ENCODE measurements at regions not wholly inside any gene's neighbourhood (a gene's known extent, or its start where the extent isn't known, plus 50 kb on each side); places are given as distances from the start of the nearest gene placed in this dataset.

GRCh38 chr4:147049946-147050345 is 104.3 kb upstream of the TTC29 start:
- Histone ChIP-seq H3K4me1 (no peaks in the 10 kb centered on the region), H3K9me3 (no peaks in the 10 kb centered on the region), H3K27ac (no peak overlapping the region), H3K36me3 (no peaks in the 10 kb centered on the region), H3K27me3 (peaks cover 0 to 4% (median 0%) of the 10 kb centered on the region in 4 donors), H3K4me3 (no peak overlapping the region)
- TF ChIP-seq POLR2A (IDR thresholded peaks at IDR 0.05): no peak
- no peak for TF ChIP-seq CTCF (IDR thresholded peaks at IDR 0.05)
- DNase-seq: no peak
- intact Hi-C loops (cut with DNase I): no loop called here
- WGBS, 2 donors: 43 to 75% methylated on average over 3 to 5 of the region's 5 CpGs

GRCh38 chr4:147050356-147050765 is 104.7 kb upstream of the TTC29 start:
- Histone ChIP-seq H3K9me3 (no peaks in the 10 kb centered on the region), H3K27ac (no peak overlapping the region), H3K36me3 (no peaks in the 10 kb centered on the region), H3K4me3 (no peak overlapping the region), H3K4me1 (no peaks in the 10 kb centered on the region), H3K27me3 (peaks cover 0 to 4% (median 0%) of the 10 kb centered on the region in 4 donors)
- TF ChIP-seq CTCF (IDR thresholded peaks at IDR 0.05): no peak
- no peak for TF ChIP-seq POLR2A (IDR thresholded peaks at IDR 0.05)
- DNase-seq: no peak
- 32 to 53% methylated on average over 2 of the region's 2 CpGs for WGBS, 2 donors
- intact Hi-C loops (cut with DNase I): no loop called here

- no peak overlapping the region for H3K4me3 ChIP-seq
- TF ChIP-seq POLR2A (IDR thresholded peaks at IDR 0.05) (no peak), CTCF (IDR thresholded peaks at IDR 0.05) (no peak)
- no peak for DNase-seq
- H3K4me1 ChIP-seq: peaks cover 0 to 5% (median 0%) of the 10 kb centered on the region in 3 donors
- intact Hi-C loops (cut with DNase I): no loop called here
- no peaks in the 10 kb centered on the region for H3K36me3 ChIP-seq
- 49 to 68% methylated on average over 2 of the region's 2 CpGs for WGBS, 2 donors
- no peaks in the 10 kb centered on the region for H3K9me3 ChIP-seq
- H3K27ac ChIP-seq: no peak overlapping the region
- H3K27me3 ChIP-seq: peaks cover 0 to 4% (median 0%) of the 10 kb centered on the region in 4 donors
Measured at GRCh38 chr4:147052361-147052760, 106.7 kb upstream of the TTC29 start.

- TF ChIP-seq POLR2A (IDR thresholded peaks at IDR 0.05) (no peak), CTCF (IDR thresholded peaks at IDR 0.05) (no peak)
- intact Hi-C loops (cut with DNase I): no loop called here
- WGBS, 2 donors: 26 to 34% methylated on average over 2 of the region's 2 CpGs
Measured at GRCh38 chr4:147054228-147054872, 108.7 kb upstream of the TTC29 start.

GRCh38 chr4:147056940-147057610 is 111.4 kb upstream of the TTC29 start:
- Histone ChIP-seq H3K4me3 (peak overlapping the region; percentile 11 to 57 (median 40)), H3K27me3 (no peaks in the 10 kb centered on the region), H3K27ac (peak overlapping the region in 2 of 4 donors; percentile 2 to 18), H3K4me1 (peaks cover 0 to 5% (median 0%) of the 10 kb centered on the region in 3 donors), H3K9me3 (no peaks in the 10 kb centered on the region), H3K36me3 (no peaks in the 10 kb centered on the region)
- DNase-seq: no peak
- intact Hi-C loops (cut with DNase I): no loop called here
- 13 to 21% methylated on average over 3 of the region's 3 CpGs for WGBS, 2 donors
- no peak for TF ChIP-seq CTCF (IDR thresholded peaks at IDR 0.05)
- no peak for TF ChIP-seq POLR2A (IDR thresholded peaks at IDR 0.05)

More at GRCh38 chr4:147054228-147054872, 108.7 kb upstream of the TTC29 start:
- Histone ChIP-seq H3K27me3 (peaks cover 0 to 4% (median 0%) of the 10 kb centered on the region in 4 donors), H3K27ac (no peak overlapping the region), H3K4me1 (peaks cover 0 to 5% (median 0%) of the 10 kb centered on the region in 3 donors), H3K36me3 (no peaks in the 10 kb centered on the region), H3K9me3 (no peaks in the 10 kb centered on the region), H3K4me3 (no peak overlapping the region)
- DNase-seq: no peak
